ENCODE measurements at regions not wholly inside any gene's neighbourhood (a gene's known extent, or its start where the extent isn't known, plus 50 kb on each side); places are given as distances from the start of the nearest gene placed in this dataset.

- no peak for DNase-seq (ENCODE audit: low read depth in 1 of 2, low spot score in 1 of 2)
Observed at GRCh38 chr11:11140510-11140909, 212.5 kb downstream of the CSNK2A3 start.

- no peak for DNase-seq (ENCODE audit: low read depth in 1 of 2, low spot score in 1 of 2)
Observed at GRCh38 chr11:11137339-11137738, 215.7 kb downstream of the CSNK2A3 start.

- no peak for DNase-seq (ENCODE audit: low read depth in 1 of 2, low spot score in 1 of 2)
Observed at GRCh38 chr11:11135820-11136476, 217.1 kb downstream of the CSNK2A3 start.

GRCh38 chr11:11129118-11129517 lies 223.9 kb downstream of the CSNK2A3 start:
- DNase-seq (ENCODE audit: low read depth in 1 of 2, low spot score in 1 of 2): no peak

- DNase-seq (ENCODE audit: low read depth in 1 of 2, low spot score in 1 of 2): no peak
Observed at GRCh38 chr11:11125618-11126017, 227.4 kb downstream of the CSNK2A3 start.

GRCh38 chr11:11122749-11123148 lies 230.3 kb downstream of the CSNK2A3 start:
- DNase-seq (ENCODE audit: low read depth in 1 of 2, low spot score in 1 of 2): no peak

- no peak for DNase-seq (ENCODE audit: low read depth in 1 of 2, low spot score in 1 of 2)
Observed at GRCh38 chr11:11119917-11120316, 233.1 kb downstream of the CSNK2A3 start.

- DNase-seq (ENCODE audit: low read depth in 1 of 2, low spot score in 1 of 2): no peak
Observed at GRCh38 chr11:11117730-11118129, 235.3 kb downstream of the CSNK2A3 start.

- no peak for DNase-seq (ENCODE audit: low read depth in 1 of 2, low spot score in 1 of 2)
Observed at GRCh38 chr11:11115475-11115874, 237.6 kb downstream of the CSNK2A3 start.

GRCh38 chr11:11113626-11114025 lies 239.4 kb downstream of the CSNK2A3 start:
- DNase-seq (ENCODE audit: low read depth in 1 of 2, low spot score in 1 of 2): no peak

GRCh38 chr11:11108026-11108425 lies 245.0 kb downstream of the CSNK2A3 start:
- no peak for DNase-seq (ENCODE audit: low read depth in 1 of 2, low spot score in 1 of 2)

GRCh38 chr11:11107076-11107723 lies 245.8 kb downstream of the CSNK2A3 start:
- no peak for DNase-seq (ENCODE audit: low read depth in 1 of 2, low spot score in 1 of 2)

GRCh38 chr11:11105361-11105760 lies 247.5 kb upstream of the ZBED5 start:
- DNase-seq (ENCODE audit: low read depth in 1 of 2, low spot score in 1 of 2): no peak

- no peak for DNase-seq (ENCODE audit: low read depth in 1 of 2, low spot score in 1 of 2)
Observed at GRCh38 chr11:11095831-11096723, 238.2 kb upstream of the ZBED5 start.

GRCh38 chr11:11090495-11090894 lies 232.6 kb upstream of the ZBED5 start:
- DNase-seq (ENCODE audit: low read depth in 1 of 2, low spot score in 1 of 2): no peak

- DNase-seq (ENCODE audit: low read depth in 1 of 2, low spot score in 1 of 2): no peak
Observed at GRCh38 chr11:11089805-11090204, 232.0 kb upstream of the ZBED5 start.

GRCh38 chr11:11086979-11087378 lies 229.1 kb upstream of the ZBED5 start:
- DNase-seq (ENCODE audit: low read depth in 1 of 2, low spot score in 1 of 2): no peak

GRCh38 chr11:11085580-11085979 lies 227.7 kb upstream of the ZBED5 start:
- no peak for DNase-seq (ENCODE audit: low read depth in 1 of 2, low spot score in 1 of 2)

- DNase-seq (ENCODE audit: low read depth in 1 of 2, low spot score in 1 of 2): no peak
Observed at GRCh38 chr11:11084337-11084736, 226.5 kb upstream of the ZBED5 start.

- no peak for DNase-seq (ENCODE audit: low read depth in 1 of 2, low spot score in 1 of 2)
Observed at GRCh38 chr11:11083441-11083840, 225.6 kb upstream of the ZBED5 start.

GRCh38 chr11:11082646-11083045 lies 224.8 kb upstream of the ZBED5 start:
- DNase-seq (ENCODE audit: low read depth in 1 of 2, low spot score in 1 of 2): no peak

GRCh38 chr11:11081776-11082175 lies 223.9 kb upstream of the ZBED5 start:
- DNase-seq (ENCODE audit: low read depth in 1 of 2, low spot score in 1 of 2): no peak

All from activated CD4-positive, alpha-beta T cell treated with anti-CD3 and anti-CD28 coated beads, Interleukin-2, amount 50 U/mL, for 24 hours (primary cell).